NOMO-1 treated with DMSO at 0.1 percent for 48 hours (cell line): ENCODE measurements at regions not wholly inside any gene's neighbourhood (a gene's known extent, or its start where the extent isn't known, plus 50 kb on each side); places are given as distances from the start of the nearest gene placed in this dataset.

Experiments
- DNase-seq: peaks from one replicate; lab custom pipeline; 2025; ENCODE audit not compliant: unreplicated experiment; lab: John Stamatoyannopoulos, UW

DNA sequence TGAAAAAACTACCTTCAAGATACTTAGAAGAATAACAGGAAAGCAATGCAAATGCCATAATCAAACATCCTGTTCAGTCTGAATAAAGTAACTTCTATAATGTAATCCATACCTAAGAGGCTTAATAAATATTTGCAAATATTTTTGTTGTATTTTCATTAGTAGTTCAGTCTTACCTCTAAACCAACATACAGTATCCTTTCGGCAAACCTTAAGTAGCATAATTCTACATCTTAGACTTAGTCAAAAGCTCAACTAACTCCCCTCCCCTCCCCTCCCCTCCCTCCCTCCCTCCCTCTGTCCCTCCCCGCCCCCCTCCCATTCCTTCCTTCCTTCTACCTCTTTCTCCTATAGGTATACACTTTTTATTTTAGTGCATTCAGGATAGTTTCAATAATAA, 1373.2 kb downstream of the SUCLG1 start:
- DNase-seq, result no peak

GRCh38 chr2:83081826-83082690, 1377.0 kb downstream of the SUCLG1 start:
- no peak for DNase-seq

DNA sequence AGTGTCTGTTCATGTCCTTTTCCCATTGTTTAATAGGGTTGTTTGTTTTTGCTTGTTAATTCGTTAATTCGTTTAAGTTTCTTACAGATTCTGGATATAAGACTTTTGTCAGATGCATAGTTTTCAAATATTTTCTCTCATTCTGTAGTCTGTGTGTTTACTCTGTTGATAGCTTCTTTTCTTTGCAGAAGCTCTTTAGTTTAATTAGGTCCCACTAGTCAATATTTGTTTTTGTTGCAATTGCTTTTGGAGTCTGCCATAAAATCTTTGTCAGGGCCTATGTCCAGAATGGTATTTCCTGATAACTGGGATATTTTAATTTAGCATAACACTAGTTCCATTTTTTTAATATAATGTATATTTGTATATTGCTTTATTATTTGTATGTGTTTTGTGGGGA, 1380.1 kb downstream of the SUCLG1 start:
- no peak for DNase-seq

- DNase-seq, result no peak
Measured at GRCh38 chr2:83072767-83073166, 1386.3 kb downstream of the SUCLG1 start.

DNA sequence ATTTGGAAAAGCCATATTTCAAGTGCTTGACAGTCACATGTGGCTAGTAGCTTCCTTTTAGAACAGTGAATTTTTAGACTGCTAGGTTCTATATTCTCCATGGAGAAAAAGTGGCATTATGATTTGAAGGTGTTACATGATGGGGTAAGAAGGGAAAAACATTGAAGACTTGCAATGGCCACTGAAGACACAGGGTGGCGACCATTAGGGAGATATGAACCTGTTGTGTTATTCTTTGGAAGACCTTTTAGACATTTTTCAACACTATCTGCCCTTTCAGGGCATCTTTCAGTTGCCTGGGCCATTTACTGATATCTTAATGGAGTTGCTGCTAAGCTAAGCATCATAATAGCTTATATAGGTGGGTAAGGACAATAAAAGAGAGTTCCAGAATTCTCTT, 1387.2 kb downstream of the SUCLG1 start:
- DNase-seq, result no peak

DNA sequence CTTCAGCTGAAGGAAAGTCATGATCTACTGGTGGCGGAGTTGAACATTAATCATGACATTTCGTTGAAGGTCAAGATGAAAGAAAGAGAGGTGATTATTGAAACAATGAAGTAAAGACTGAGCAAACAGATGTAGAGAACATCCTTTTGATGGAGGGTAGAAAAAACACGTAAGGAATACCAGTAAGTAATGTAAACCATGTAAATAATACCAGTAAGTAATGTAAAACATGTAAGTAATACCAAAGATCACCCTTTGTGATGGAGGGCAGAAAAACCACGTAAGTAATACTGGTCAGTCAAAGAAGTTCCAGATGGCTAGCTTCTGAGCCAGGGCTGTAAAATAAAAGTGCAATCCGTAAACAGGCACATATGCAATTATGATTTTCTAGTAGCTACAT, 1387.7 kb downstream of the SUCLG1 start:
- DNase-seq, result no peak

GRCh38 chr2:83069724-83070123, 1389.4 kb downstream of the SUCLG1 start:
- DNase-seq, result no peak

DNA sequence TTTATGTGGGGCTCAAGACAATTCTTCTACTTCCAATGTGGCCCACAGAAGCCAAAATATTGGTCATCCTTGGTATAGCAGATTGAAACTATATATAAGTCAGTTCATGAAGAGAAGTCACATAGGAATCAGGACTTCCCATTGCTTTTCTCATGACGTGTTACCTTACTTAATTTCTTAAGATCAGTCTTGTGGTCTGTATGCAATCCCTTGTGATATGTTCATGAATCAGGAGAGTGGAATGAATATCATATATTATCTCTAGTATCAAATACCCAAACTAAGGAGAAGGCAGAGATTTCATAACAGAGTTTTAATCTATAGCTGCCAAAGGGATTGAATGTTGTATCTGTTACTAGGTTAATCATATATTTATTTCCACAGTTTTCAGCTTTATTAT, 1390.4 kb downstream of the SUCLG1 start:
- no peak for DNase-seq

GRCh38 chr2:83067947-83068346, 1391.1 kb downstream of the SUCLG1 start:
- no peak for DNase-seq

DNA sequence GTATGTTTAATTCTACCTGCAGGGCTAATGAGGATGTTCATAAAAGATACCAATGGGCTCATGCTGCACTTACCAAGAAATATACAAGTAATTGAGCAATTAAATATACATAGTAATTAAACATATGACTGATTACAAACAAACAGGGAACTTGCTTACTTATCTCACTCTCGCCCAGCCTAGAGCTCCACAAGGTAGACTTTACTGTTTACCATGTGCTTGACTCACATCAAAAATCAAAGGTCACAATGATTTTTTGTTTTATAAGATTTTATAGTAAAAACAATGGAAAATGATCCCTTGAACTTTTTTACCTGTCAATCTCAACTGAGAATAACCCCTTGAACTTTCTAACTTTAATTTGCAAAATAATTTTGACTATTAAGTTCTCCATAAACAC, 1395.1 kb downstream of the SUCLG1 start:
- no peak for DNase-seq

DNA sequence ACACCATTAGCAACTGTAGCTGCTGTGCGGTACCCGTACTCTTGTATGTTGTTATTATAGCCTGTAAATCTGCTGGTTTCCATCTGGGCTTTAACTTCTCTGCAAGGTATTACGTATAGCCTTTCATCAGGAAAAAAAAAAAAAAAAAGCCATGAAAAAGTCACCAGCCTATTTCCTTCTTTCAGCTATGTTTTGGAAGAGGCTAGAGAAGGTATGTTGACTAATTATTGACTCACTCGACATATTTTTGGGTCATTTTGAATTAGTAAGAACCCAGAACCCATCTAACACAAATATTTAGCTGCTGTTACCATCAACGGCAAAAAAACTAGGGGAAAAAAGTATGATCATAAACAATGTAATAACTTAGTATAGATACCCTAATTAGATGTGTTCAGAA, 1395.6 kb downstream of the SUCLG1 start:
- no peak for DNase-seq

DNA sequence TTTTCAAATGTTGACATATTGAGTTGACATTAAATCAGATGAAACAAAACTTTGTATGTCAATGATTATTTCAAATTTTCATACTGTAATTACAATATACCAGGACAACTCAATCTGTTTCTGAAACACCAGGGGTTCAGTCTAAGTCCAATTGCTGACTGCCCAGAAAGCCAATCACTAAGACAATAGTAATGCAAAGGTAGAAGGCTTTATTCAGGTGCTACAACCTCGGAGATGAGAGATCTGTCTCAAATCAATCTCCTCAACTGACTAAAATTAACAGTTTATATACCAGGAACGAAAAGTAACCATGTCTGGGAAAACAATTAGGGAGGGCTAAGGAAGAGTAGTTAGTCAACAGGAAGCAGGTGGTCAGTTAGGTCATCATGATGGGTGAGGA, 1400.4 kb downstream of the SUCLG1 start:
- DNase-seq, result no peak

GRCh38 chr2:83055376-83056010, 1403.6 kb downstream of the SUCLG1 start:
- no peak for DNase-seq

DNA sequence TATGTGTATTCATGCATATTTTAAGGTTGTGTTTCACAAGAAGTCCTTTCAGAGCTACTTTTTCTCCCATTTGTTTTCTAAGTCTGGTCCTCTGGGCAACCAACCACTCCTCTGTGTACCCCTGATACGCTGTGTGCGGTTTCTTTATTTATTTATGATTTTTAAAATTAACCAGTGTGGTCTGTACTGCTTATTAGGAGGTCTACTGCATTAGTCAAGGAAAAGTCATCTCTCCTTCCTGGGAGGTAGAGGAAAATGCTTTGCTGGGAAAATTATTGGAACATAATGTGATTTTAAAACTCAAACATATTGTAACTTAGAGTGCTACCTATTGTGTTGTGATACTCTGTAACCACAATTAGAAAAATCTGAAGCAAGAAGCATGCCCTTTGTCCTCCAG, 1404.3 kb downstream of the SUCLG1 start:
- no peak for DNase-seq

- no peak for DNase-seq
Measured at GRCh38 chr2:83051538-83052170, 1407.4 kb downstream of the SUCLG1 start.

- DNase-seq, result no peak
Measured at GRCh38 chr2:83042053-83042452, 1417.0 kb downstream of the SUCLG1 start.

DNA sequence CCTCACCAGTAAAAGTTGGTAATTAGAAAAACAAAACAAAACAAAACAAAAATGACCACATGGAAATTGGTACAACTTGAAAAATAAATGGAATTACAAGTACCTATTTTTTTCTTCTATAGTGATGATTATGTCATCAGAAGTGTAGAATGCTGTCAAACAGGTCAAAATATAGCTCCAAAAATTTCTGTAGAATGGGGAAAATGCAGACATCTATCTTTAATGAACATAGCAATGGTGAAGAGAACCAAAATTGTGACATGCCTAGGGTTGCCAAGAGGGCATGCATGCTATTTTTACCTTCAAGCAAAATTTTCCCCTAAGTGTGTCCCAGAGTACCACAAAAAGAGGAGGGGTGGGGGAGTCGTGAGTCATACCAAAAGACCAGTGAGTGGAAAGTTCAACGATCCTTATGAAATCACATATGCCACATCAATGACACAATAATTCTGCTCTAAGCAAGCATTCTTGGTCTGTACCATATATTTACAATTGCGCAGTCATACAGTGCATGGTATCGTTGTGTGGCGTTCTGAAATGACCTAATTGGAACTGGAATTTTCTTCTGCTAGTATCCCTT, 1436.4 kb downstream of the SUCLG1 start:
- DNase-seq, result peak; percentile 0

GRCh38 chr2:83017366-83018090, 1441.6 kb downstream of the SUCLG1 start:
- no peak for DNase-seq

GRCh38 chr2:83016343-83017110, 1442.6 kb downstream of the SUCLG1 start:
- no peak for DNase-seq

DNA sequence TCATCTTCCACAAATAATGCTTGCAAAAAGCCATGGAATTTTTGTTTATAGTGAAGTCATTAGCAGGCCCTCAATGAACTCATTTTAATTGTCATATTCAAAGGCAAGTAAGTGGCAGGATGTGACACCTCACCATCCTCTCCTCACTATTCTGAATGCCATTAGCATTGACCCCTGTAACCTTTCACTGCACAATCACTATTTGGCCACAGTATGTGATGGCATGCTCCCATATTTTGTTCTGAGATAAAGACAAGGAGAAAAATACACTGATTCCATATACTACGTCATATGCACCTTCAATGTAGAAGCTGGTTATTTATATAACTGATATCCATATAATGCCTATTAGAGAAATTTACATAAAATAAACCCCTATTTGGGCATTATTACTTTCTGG, 1443.2 kb downstream of the SUCLG1 start:
- DNase-seq, result no peak
